Esophagus squamous epithelium (tissue), 4 donors: ENCODE measurements at regions not wholly inside any gene's neighbourhood (a gene's known extent, or its start where the extent isn't known, plus 50 kb on each side); places are given as distances from the start of the nearest gene placed in this dataset.

Experiments used
- CTCF ChIP-seq, 6 experiments: fragments of 450-650 bp in 4 of 6; fragments of 200-600 bp in 2 of 6; sonication (generic) in 2 of 6; IDR thresholded peaks; one replicate each; pipeline ENCODE4 v1.5.1; 2016 to 2019; ENCODE audit warnings: antibody characterized with exemption in 6 of 6, mild to moderate bottlenecking in 4 of 6, moderate library complexity in 4 of 6
- POLR2A ChIP-seq, 4 donors: fragments of 450-650 bp; IDR thresholded peaks; one replicate each; pipeline ENCODE4 v1.6.1; 2017; ENCODE audit warnings: antibody characterized with exemption in 4 of 4, mild to moderate bottlenecking in 4 of 4, moderate library complexity in 3 of 4

DNA sequence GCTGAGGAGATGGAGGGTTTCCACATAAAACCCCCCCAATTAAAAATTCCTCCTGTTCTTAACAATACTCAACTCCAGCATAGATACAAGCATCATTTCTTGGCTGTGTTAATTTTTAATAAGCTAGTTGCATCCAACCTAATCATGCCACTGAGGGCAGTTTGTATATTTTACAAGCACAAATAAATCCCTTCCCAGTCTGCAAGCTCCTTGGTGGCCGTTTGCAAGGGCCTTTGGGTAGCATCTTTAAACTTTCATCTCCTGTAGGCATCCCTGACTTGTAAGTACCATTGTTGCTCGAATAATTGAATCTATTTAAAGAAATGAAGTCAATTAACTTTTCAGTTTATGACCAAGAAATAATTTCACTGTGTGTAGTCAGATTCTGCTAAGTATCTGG lies 103.5 kb upstream of the AJAP1 start:
- no peak for TF ChIP-seq POLR2A (IDR thresholded peaks at IDR 0.05)
- no peak for TF ChIP-seq CTCF (IDR thresholded peaks at IDR 0.05)
